Endothelial cell of umbilical vein (primary cell): ENCODE measurements at regions not wholly inside any gene's neighbourhood (a gene's known extent, or its start where the extent isn't known, plus 50 kb on each side); places are given as distances from the start of the nearest gene placed in this dataset.

Source experiments
- BruUV-seq: library from RNA; stranded (reverse); fragments of 400-500 nt; replicated peaks from 2 replicates; lab custom pipeline; 2021; lab: Mats Ljungman, UMichigan
- CTCF ChIA-PET: fragments of 300-600, 350-600 bp; sonication (Branson Sonifier 250); formaldehyde crosslinking; loops from one replicate; lab custom pipeline; 2021; ENCODE audit warnings: antibody characterized with exemption, inconsistent platforms; lab: Charles Lee
- POLR2A ChIA-PET: fragments of 300-600, 350-600 bp; sonication (Branson Sonifier 250); formaldehyde crosslinking; loops from one replicate; lab custom pipeline; 2021; ENCODE audit warnings: antibody characterized with exemption, inconsistent platforms; lab: Charles Lee
- DNase-seq: peaks from one replicate; pipeline ENCODE4 v3.0.0-alpha.2; 2011; ENCODE audit warnings: low read depth, low spot score
- FAIRE-seq: peaks from 2 replicates; lab custom pipeline; 2011; peaks lifted over from hg19 to GRCh38; lab: Jason Lieb, UNC
- H2AFZ ChIP-seq: 2 replicates; pipeline ENCODE4 v1.6.0; 2012; ENCODE audit warnings: low read depth, low read length, control low read depth, inconsistent platforms
- H3K27ac ChIP-seq: 2 replicates; pipeline ENCODE4 v1.5.1; 2011; ENCODE audit warnings: low read depth, mild to moderate bottlenecking, control low read depth, low read length, moderate library complexity; ENCODE audit not compliant: insufficient read depth
- H3K27me3 ChIP-seq, 2 experiments: 2 replicates each; pipeline versions ENCODE4 v1.6.0 to v1.6.1; 2011; ENCODE audit warnings: low read length in 2 of 2, mixed read lengths in 1 of 2; ENCODE audit not compliant: control insufficient read depth in 2 of 2, insufficient read depth in 2 of 2
- H3K36me3 ChIP-seq, 2 experiments: 2 replicates in 1 of 2; 3 replicates in 1 of 2; pipeline ENCODE4 v1.5.1; 2011; ENCODE audit warnings: low read length in 2 of 2, mild to moderate bottlenecking in 1 of 2, moderate library complexity in 1 of 2; ENCODE audit not compliant: control insufficient read depth in 2 of 2, insufficient read depth in 2 of 2; ENCODE audit errors: extremely low read depth in 1 of 2
- H3K4me1 ChIP-seq: 3 replicates; pipeline ENCODE4 v1.5.1; 2011; ENCODE audit warnings: mild to moderate bottlenecking, low read length; ENCODE audit not compliant: control insufficient read depth, insufficient read depth; ENCODE audit errors: extremely low read depth
- H3K4me2 ChIP-seq: 2 replicates; pipeline ENCODE4 v1.6.1; 2011; ENCODE audit warnings: low read length, control low read depth, mixed read lengths; ENCODE audit not compliant: insufficient read depth
- H3K4me3 ChIP-seq, 3 experiments: fragments of 200-600 bp in 1 of 3; sonication (generic), shearing (Covaris generic) in 1 of 3; replicated peaks in 1 of 3; 2 replicates each; pipeline ENCODE4 v1.5.1; 2011 to 2016; ENCODE audit warnings: control low read depth in 3 of 3, low read length in 3 of 3, mild to moderate bottlenecking in 2 of 3, inconsistent platforms in 1 of 3, low read depth in 1 of 3, moderate library complexity in 1 of 3; ENCODE audit not compliant: insufficient read depth in 1 of 3
- H3K79me2 ChIP-seq: 2 replicates; pipeline ENCODE4 v1.6.0; 2012; ENCODE audit warnings: low read length, inconsistent platforms; ENCODE audit not compliant: control insufficient read depth, insufficient read depth
- H3K9ac ChIP-seq: replicated peaks from 2 replicates; pipeline ENCODE3; 2011; ENCODE audit warnings: low read length, control low read depth; ENCODE audit not compliant: insufficient read depth; ENCODE audit errors: extremely low read depth
- H3K9me1 ChIP-seq: replicated peaks from 3 replicates; pipeline ENCODE4 v1.6.0; 2011; ENCODE audit warnings: mild to moderate bottlenecking, low read length; ENCODE audit not compliant: control insufficient read depth, insufficient read depth; ENCODE audit errors: extremely low read depth
- H3K9me3 ChIP-seq: replicated peaks from 2 replicates; pipeline ENCODE4 v1.5.1; 2012; ENCODE audit warnings: low read length, inconsistent platforms; ENCODE audit not compliant: control insufficient read depth, insufficient read depth
- H4K20me1 ChIP-seq: replicated peaks from 2 replicates; pipeline ENCODE3; 2011; ENCODE audit warnings: mild to moderate bottlenecking, low read length; ENCODE audit not compliant: control insufficient read depth, insufficient read depth; ENCODE audit errors: extremely low read depth
- CTCF ChIP-seq, 2 donors: IDR thresholded peaks; 1 replicate in 1 of 2; 2 replicates in 1 of 2; pipeline ENCODE4 v1.5.1; 2011; ENCODE audit warnings: low read length in 2 of 2, mild to moderate bottlenecking in 2 of 2, moderate library complexity in 2 of 2, control low read depth in 1 of 2, inconsistent platforms in 1 of 2, low read depth in 1 of 2; ENCODE audit not compliant: insufficient read depth in 1 of 2; ENCODE audit errors: extremely low read depth in 1 of 2
- EZH2 ChIP-seq: IDR thresholded peaks from 2 replicates; pipeline ENCODE4 v1.6.1; 2012; ENCODE audit warnings: borderline replicate concordance, low read depth, mild to moderate bottlenecking, moderate library complexity, low read length, inconsistent platforms; ENCODE audit not compliant: severe bottlenecking
- FOS ChIP-seq: IDR thresholded peaks from 2 replicates; pipeline ENCODE4 v1.6.1; 2011; ENCODE audit warnings: mild to moderate bottlenecking, low read length, moderate library complexity, borderline replicate concordance; ENCODE audit not compliant: insufficient read depth
- GATA2 ChIP-seq: IDR thresholded peaks from 2 replicates; pipeline ENCODE4 v1.7.0; 2011; ENCODE audit warnings: low read depth, mild to moderate bottlenecking, moderate library complexity, mixed read lengths, low read length; ENCODE audit not compliant: insufficient read length, insufficient read depth
- JUN ChIP-seq: IDR thresholded peaks from 2 replicates; pipeline ENCODE4 v1.6.1; 2011; ENCODE audit warnings: borderline replicate concordance, low read depth; ENCODE audit not compliant: insufficient read length, insufficient read depth
- MAX ChIP-seq: IDR thresholded peaks from 2 replicates; pipeline ENCODE4 v1.6.1; 2011; ENCODE audit not compliant: insufficient read depth, insufficient read length
- MYC ChIP-seq: IDR thresholded peaks from one replicate; pipeline ENCODE4 v1.6.1; 2011; ENCODE audit warnings: mild to moderate bottlenecking, low read depth, low read length
- POLR2A ChIP-seq: IDR thresholded peaks from 2 replicates; pipeline ENCODE4 v1.6.1; 2012; ENCODE audit warnings: low read depth, mild to moderate bottlenecking, control low read depth, low read length
- POLR2AphosphoS5 ChIP-seq: IDR thresholded peaks from 2 replicates; pipeline ENCODE4 v1.6.1; 2012; ENCODE audit warnings: low read depth, mild to moderate bottlenecking, control low read depth, low read length, moderate library complexity; ENCODE audit not compliant: insufficient read depth
- dilution Hi-C: fragments of 300-500 bp; cut with MboI; formaldehyde crosslinking; loops from one replicate; pipeline ENCODE4 v1.15.0; 2019; ENCODE audit warnings: low sequenced_read_pairs; ENCODE audit not compliant: extremely low pct_ligation_motif_present
- intact Hi-C: fragments of 100-400 bp; cut with micrococcal nuclease; formaldehyde crosslinking; loops from one replicate; pipeline ENCODE4 v1.10.0; 2022

GRCh38 chr2:223503746-223504145 lies 98.4 kb downstream of the SCG2 start:
- no peaks in the 10 kb centered on the region for H3K9me3 ChIP-seq
- intact Hi-C loops (no loop called here), dilution Hi-C loops (no loop called here)
- no peaks in the 10 kb centered on the region for H3K9me1 ChIP-seq
- H4K20me1 ChIP-seq: no peaks in the 10 kb centered on the region
- no peak overlapping the region for H2AFZ ChIP-seq
- H3K9ac ChIP-seq: no peak overlapping the region
- H3K4me2 ChIP-seq: no peak overlapping the region
- POLR2A ChIA-PET: no interaction called here
- TF ChIP-seq CTCF (IDR thresholded peaks at IDR 0.05; ENCODE audit: extremely low read depth in 1 of 2, insufficient read depth in 1 of 2, low read depth in 1 of 2, low read length in 2 of 2) (no peak), POLR2AphosphoS5 (no peak), MYC (no peak), POLR2A (no peak), FOS (no peak), JUN (no peak), EZH2 (no peak), GATA2 (no peak), MAX (no peak)
- H3K27ac ChIP-seq: no peak overlapping the region
- no peak for FAIRE-seq
- H3K4me3 ChIP-seq: no peak overlapping the region
- H3K4me1 ChIP-seq: no peaks in the 10 kb centered on the region
- no peaks in the 10 kb centered on the region for H3K79me2 ChIP-seq
- BruUV-seq: no TSS peak
- DNase-seq: no peak
- H3K36me3 ChIP-seq: no peaks in the 10 kb centered on the region
- CTCF ChIA-PET: no interaction called here
- no peaks in the 10 kb centered on the region for H3K27me3 ChIP-seq
